ENCODE measurements at regions not wholly inside any gene's neighbourhood (a gene's known extent, or its start where the extent isn't known, plus 50 kb on each side); places are given as distances from the start of the nearest gene placed in this dataset.

DNA sequence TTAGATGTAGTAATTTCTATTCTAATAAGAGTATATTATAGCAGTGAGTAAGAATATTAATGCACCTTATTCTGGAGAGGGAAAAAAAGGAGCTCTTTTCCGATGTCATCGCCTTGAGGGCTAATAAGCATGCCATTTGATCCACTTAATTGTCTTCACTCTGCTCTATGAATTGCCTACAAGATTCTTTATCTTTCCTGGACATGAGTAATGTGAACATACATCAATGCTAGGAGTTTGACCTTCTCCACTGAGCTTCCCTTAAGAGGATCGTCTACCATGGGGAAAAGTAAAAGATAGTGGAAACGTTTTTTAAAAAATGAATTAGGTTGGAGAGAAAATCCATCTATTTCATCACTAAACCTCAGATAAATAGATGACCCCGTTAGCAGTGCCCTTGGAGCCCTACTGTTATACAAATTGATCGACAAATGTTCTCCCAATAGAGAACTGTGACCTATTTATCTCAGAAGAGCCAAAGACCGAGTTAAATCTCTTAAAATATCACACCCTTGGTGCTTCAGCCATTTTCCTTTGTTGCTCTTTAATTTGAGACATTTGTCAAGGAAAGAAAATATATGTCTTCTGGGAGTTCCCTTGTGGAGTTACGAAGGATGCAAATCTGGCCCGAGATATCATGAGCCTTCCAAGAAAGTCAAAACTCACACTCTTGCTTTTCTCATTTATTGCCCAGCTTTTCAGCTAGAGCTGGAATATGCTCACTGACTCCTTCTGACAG is 898.5 kb downstream of the KCNJ2 start (continued):
- TF ChIP-seq EP300 (IDR thresholded peaks at IDR 0.05; ENCODE audit: borderline replicate concordance in 1 of 2, low read depth in 2 of 2, low read length in 2 of 2) (no peak), RFX5 (IDR thresholded peaks at IDR 0.05; ENCODE audit: borderline replicate concordance, low read depth, low read length) (no peak), PHF8 (conservative IDR thresholded peaks at IDR 0.05; ENCODE audit: low read depth, low read length) (no peak)
- TF ChIP-seq, protein P1, sequence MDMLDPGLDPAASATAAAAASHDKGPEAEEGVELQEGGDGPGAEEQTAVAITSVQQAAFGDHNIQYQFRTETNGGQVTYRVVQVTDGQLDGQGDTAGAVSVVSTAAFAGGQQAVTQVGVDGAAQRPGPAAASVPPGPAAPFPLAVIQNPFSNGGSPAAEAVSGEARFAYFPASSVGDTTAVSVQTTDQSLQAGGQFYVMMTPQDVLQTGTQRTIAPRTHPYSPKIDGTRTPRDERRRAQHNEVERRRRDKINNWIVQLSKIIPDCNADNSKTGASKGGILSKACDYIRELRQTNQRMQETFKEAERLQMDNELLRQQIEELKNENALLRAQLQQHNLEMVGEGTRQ (IDR thresholded peaks at IDR 0.05; ENCODE audit: low read length), result no peak
- TF ChIP-seq, protein P2, sequence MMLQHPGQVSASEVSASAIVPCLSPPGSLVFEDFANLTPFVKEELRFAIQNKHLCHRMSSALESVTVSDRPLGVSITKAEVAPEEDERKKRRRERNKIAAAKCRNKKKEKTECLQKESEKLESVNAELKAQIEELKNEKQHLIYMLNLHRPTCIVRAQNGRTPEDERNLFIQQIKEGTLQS (IDR thresholded peaks at IDR 0.05; ENCODE audit: insufficient read depth, low read depth, low read length), result no peak
- TF ChIP-seq, protein P3, sequence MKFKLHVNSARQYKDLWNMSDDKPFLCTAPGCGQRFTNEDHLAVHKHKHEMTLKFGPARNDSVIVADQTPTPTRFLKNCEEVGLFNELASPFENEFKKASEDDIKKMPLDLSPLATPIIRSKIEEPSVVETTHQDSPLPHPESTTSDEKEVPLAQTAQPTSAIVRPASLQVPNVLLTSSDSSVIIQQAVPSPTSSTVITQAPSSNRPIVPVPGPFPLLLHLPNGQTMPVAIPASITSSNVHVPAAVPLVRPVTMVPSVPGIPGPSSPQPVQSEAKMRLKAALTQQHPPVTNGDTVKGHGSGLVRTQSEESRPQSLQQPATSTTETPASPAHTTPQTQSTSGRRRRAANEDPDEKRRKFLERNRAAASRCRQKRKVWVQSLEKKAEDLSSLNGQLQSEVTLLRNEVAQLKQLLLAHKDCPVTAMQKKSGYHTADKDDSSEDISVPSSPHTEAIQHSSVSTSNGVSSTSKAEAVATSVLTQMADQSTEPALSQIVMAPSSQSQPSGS (IDR thresholded peaks at IDR 0.05; ENCODE audit: low read length), result no peak
